ENCODE measurements at regions not wholly inside any gene's neighbourhood (a gene's known extent, or its start where the extent isn't known, plus 50 kb on each side); places are given as distances from the start of the nearest gene placed in this dataset.

GRCh38 chr13:88339271-88339741 lies 668.1 kb downstream of the SLITRK5 start:
- ChIA-PET POLR2A (no interaction called here), CTCF (ENCODE audit: low intra/inter-chr PET ratio) (no interaction called here)
- Histone ChIP-seq H2AFZ (ENCODE audit: low read depth, low read length) (no peak overlapping the region), H3K9me3 (replicated peaks; ENCODE audit: control insufficient read depth, insufficient read depth, low read depth, low read length) (no peaks in the 10 kb centered on the region), H3K4me1 (replicated peaks in 1 of 2; ENCODE audit: control insufficient read depth in 2 of 2, insufficient read depth in 2 of 2, low read length in 2 of 2) (no peaks in the 10 kb centered on the region), H3K4me3 (no peak overlapping the region), H4K20me1 (replicated peaks; ENCODE audit: control insufficient read depth, insufficient read depth, low read length) (no peaks in the 10 kb centered on the region), H3K9me1 (ENCODE audit: control insufficient read depth, insufficient read depth, low read length) (no peaks in the 10 kb centered on the region), H3K27ac (ENCODE audit: extremely low read depth, low read depth, low read length) (no peak overlapping the region), H3K36me3 (ENCODE audit: control insufficient read depth, insufficient read depth, low read length) (no peaks in the 10 kb centered on the region), H3K9ac (ENCODE audit: insufficient read depth in 1 of 2, low read depth in 2 of 2, low read length in 2 of 2) (no peak overlapping the region), H3K4me2 (ENCODE audit: insufficient read depth, low read length) (no peak overlapping the region), H3K79me2 (ENCODE audit: control insufficient read depth, insufficient read depth, low read length) (no peaks in the 10 kb centered on the region), H3K27me3 (ENCODE audit: control insufficient read depth in 2 of 2, insufficient read depth in 2 of 2, low read length in 2 of 2) (no peaks in the 10 kb centered on the region)
- 5% methylated on average over 7 of the region's 8 CpGs for WGBS (ENCODE audit: insufficient coverage, low coverage, missing lambda C conversion rate)
- no TSS peak for BruUV-seq (replicated peaks)
- ATAC-seq (no peak), FAIRE-seq (no peak), DNase-seq (ENCODE audit: extremely low read depth in 1 of 4, low spot score in 3 of 4) (no peak)
- in situ Hi-C loops (cut with MboI) (no loop called here), intact Hi-C loops (cut with micrococcal nuclease) (no loop called here)
- no peak for TF ChIP-seq CBX3 (IDR thresholded peaks at IDR 0.05; ENCODE audit: borderline replicate concordance in 1 of 2, low read length in 2 of 2)
- no peak for TF ChIP-seq SMC3 (conservative IDR thresholded peaks at IDR 0.05; ENCODE audit: insufficient read depth, low read depth, low read length)
- no peak for TF ChIP-seq ZNF277 (CRISPR knock-in tag; IDR thresholded peaks at IDR 0.05; ENCODE audit: borderline replicate concordance)
- TF ChIP-seq ZNF41 (CRISPR knock-in tag; conservative IDR thresholded peaks at IDR 0.05): no peak
- no peak for TF ChIP-seq CEBPG (CRISPR knock-in tag; IDR thresholded peaks at IDR 0.05)
- no peak for TF ChIP-seq CEBPG (tag; conservative IDR thresholded peaks at IDR 0.05 in 1 of 2, IDR thresholded peaks at IDR 0.05 in 1 of 2)
- no peak for TF ChIP-seq BRCA1 (IDR thresholded peaks at IDR 0.05)
- no peak for TF ChIP-seq BRCA1 (CRISPR knock-in tag; IDR thresholded peaks at IDR 0.05)
- no peak for TF ChIP-seq COPS2 (conservative IDR thresholded peaks at IDR 0.05)

All from K562 (cell line).